GM12878 (cell line): ENCODE measurements at regions not wholly inside any gene's neighbourhood (a gene's known extent, or its start where the extent isn't known, plus 50 kb on each side); places are given as distances from the start of the nearest gene placed in this dataset.

Experiments used
- CTCF ChIP-seq, 3 experiments: IDR thresholded peaks in 2 of 3; conservative IDR thresholded peaks in 1 of 3; 2 replicates each; pipeline ENCODE4 v1.5.1; 2011; ENCODE audit warnings: low read depth in 3 of 3, low read length in 3 of 3, mild to moderate bottlenecking in 3 of 3, control low read depth in 2 of 3, moderate library complexity in 2 of 3, inconsistent platforms in 1 of 3, mixed read lengths in 1 of 3; ENCODE audit not compliant: control insufficient read depth in 2 of 3, insufficient read depth in 1 of 3; ENCODE audit errors: extremely low read depth in 1 of 3
- EZH2 ChIP-seq: IDR thresholded peaks from 2 replicates; pipeline ENCODE4 v1.6.1; 2012; ENCODE audit warnings: low read depth, mild to moderate bottlenecking, control low read depth, inconsistent platforms, low read length, borderline replicate concordance; ENCODE audit not compliant: control insufficient read depth
- FOXK2 ChIP-seq: fragments of 450-650 bp; IDR thresholded peaks from 2 replicates; pipeline ENCODE4 v1.6.1; 2017; ENCODE audit warnings: mild to moderate bottlenecking, moderate library complexity
- ZSCAN29 ChIP-seq: fragments of 450-650 bp; IDR thresholded peaks from 2 replicates; pipeline ENCODE4 v1.6.1; 2017; ENCODE audit warnings: mild to moderate bottlenecking, moderate library complexity

- no peak for TF ChIP-seq FOXK2
- no peak for TF ChIP-seq ZSCAN29
- TF ChIP-seq EZH2 = no peak
- no peak for TF ChIP-seq CTCF (IDR thresholded peaks at IDR 0.05 in 2 of 3, conservative IDR thresholded peaks at IDR 0.05 in 1 of 3; ENCODE audit: control insufficient read depth in 2 of 3, extremely low read depth in 1 of 3, insufficient read depth in 1 of 3, low read depth in 3 of 3, low read length in 3 of 3)
Observed at GRCh38 chr14:106080922-106081321, 554.5 kb downstream of the TMEM121 start.
